GM19239 (cell line): ENCODE measurements at regions not wholly inside any gene's neighbourhood (a gene's known extent, or its start where the extent isn't known, plus 50 kb on each side); places are given as distances from the start of the nearest gene placed in this dataset.

Experiments used
- DNase-seq: peaks from one replicate; pipeline ENCODE4 v3.0.0; 2011; ENCODE audit warnings: low spot score; ENCODE audit not compliant: insufficient read length
- FAIRE-seq: peaks from 2 replicates; lab custom pipeline; 2011; peaks lifted over from hg19 to GRCh38; lab: Jason Lieb, UNC

DNA sequence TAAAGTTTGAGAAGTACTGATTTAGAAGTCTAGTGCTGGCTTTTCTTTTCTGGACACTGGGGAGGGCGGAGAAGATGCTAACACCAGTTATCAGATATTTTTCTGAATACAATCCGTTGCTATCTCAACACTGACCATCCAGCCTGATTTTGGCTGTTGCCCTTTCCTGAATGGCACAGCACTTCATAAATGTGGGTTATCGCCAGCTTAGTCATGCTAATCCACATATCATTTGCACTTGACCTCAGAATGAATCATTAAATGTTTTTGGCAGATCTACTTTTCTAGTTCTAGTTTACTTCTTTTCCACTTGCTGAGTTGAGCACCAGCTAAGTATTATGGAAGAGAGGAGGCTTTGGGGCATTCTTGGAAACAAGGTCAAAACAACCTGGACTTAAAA, 60.8 kb upstream of the ESX1 start:
- DNase-seq (no peak), FAIRE-seq (no peak)

DNA sequence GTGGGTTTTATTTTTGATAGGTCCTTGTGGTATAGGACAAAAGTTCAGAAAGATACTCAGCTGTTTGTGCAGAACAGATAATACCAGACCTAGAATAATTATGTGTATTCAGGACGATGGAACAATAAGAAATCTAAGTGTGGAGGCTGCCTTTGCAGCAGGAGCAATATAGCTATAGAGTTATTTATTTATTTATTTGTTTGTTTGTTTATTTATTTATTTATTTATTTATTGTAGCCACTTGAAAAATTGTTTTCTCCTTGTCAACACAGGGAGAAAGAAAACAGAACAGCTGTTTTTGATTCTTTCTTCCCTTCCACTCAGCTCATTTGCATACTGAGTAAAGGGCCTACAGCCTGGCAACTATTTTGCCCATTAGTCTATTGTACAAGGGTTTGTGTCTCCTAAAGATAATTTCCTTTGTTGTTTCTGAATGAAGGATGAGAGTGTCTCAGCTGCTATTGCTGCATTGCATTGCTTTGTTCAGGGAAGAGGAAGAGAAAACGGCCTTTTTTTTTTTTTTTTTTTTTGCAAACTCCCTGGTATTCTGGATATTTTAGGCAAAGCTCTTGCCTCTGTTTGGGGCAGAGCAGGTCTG, 56.0 kb upstream of the ESX1 start:
- DNase-seq (no peak), FAIRE-seq (no peak)

DNA sequence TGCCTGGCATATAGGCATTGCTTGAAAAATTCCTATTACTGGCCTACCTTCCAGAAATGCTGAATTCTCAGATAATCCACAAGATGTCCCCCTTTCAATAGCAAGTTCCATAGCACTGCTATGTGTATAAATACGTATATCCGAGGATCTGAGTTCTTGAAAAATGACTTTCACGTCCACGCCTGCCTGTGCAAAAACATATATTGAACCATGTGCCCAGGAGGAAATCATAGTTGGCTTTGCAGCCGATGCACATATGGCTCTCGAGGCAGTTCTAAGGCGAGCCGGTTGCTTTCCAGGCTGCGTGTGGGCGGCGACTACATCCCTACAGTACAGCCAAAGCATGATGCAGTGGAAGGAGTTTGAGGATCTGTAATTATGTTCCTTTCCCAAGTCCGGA, 55.4 kb upstream of the ESX1 start:
- FAIRE-seq (no peak), DNase-seq (no peak)

DNA sequence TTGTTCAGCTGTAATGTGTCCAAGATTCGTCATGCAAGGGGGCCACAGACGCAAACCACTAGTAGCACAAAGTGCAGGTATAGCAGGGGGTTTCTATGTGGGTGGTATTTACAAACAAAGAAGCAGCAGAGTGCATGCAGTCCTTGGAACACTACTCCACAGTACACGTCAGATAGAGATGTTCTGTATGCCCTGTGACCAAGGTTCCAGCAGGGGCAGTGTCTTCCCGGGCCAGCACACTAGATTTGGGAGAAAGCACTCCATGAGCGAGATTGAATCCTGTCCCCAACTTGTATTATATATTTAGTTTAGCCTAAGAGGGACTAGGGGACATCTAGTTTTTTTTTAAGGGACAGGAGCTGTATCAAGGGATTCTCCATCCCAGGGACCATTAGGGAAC, 54.4 kb upstream of the ESX1 start:
- FAIRE-seq (no peak), DNase-seq (no peak)

DNA sequence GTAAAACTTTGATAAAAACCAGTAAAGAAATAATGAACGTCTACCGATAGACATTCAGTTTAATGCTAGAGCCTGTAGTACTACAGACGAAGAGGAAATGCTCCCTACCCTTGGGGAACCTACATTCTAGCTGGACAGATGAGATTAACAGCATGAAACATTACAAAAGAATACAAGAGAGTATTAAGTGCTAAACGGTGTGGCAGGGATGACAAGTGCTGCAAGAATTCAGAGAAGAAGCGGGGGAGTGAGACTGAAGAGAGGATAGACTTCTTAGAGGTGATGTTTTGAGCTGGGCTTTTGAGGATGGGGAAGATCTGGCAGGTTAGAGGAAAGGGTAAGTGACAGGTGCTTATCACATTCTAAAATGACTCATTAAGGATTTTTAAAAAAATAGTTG, 52.6 kb upstream of the ESX1 start:
- DNase-seq = no peak
- no peak for FAIRE-seq

DNA sequence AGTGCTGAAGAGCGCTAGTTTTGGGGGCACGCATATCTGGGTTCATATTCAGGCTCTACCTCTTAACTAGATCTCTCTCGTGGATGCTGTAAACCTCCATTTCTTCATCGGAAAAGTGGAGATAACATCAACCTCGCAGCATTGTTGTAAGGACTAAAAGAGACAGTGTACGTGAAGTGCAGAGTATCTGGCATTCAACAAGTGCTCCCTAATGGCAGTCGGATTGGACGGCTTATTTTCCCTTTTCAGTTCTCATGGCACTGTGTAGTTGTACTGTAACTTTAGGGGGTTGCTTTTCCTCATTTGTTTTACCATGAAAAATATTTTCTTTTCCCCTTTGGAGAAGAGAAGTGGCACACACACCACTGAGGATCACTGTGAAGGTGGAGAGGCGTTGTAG, 51.4 kb upstream of the ESX1 start:
- DNase-seq (no peak), FAIRE-seq (no peak)
